Right atrium auricular region (tissue), 2 donors: ENCODE measurements at regions not wholly inside any gene's neighbourhood (a gene's known extent, or its start where the extent isn't known, plus 50 kb on each side); places are given as distances from the start of the nearest gene placed in this dataset.

Experiments
- DNase-seq: peaks from one replicate; pipeline ENCODE4 v3.0.0-alpha.2; 2019; ENCODE audit warnings: low spot score
- H3K27ac ChIP-seq, 2 donors: fragments of 200-600 bp; sonication (generic); 1 replicate in 1 of 2; 2 replicates in 1 of 2; pipeline ENCODE4 v1.5.1; 2016 to 2019
- H3K27me3 ChIP-seq, 2 donors: fragments of 200-600 bp; sonication (generic); one replicate each; pipeline versions ENCODE4 v1.5.1 to v1.6.0; 2017 to 2019
- H3K36me3 ChIP-seq: fragments of 200-600 bp; sonication (generic); one replicate; pipeline ENCODE4 v1.5.1; 2016
- H3K4me1 ChIP-seq, 2 donors: fragments of 200-600 bp; sonication (generic); one replicate each; pipeline versions ENCODE4 v1.5.1 to v1.6.0; 2017 to 2019
- H3K4me3 ChIP-seq, 2 donors: fragments of 200-600 bp; sonication (generic); 1 replicate in 1 of 2; 2 replicates in 1 of 2; pipeline ENCODE4 v1.5.1; 2017 to 2019; ENCODE audit warnings: mild to moderate bottlenecking in 1 of 2, moderate library complexity in 1 of 2
- H3K9me3 ChIP-seq, 2 donors: fragments of 200-600 bp; sonication (generic); one replicate each; pipeline ENCODE4 v1.5.1; 2019
- TF ChIP-seq, protein P1 (sequence below), 2 donors: fragments of 200-600 bp; sonication (generic); IDR thresholded peaks; one replicate each; pipeline ENCODE4 v1.5.1; 2019; ENCODE audit warnings: antibody characterized with exemption in 2 of 2

DNA sequence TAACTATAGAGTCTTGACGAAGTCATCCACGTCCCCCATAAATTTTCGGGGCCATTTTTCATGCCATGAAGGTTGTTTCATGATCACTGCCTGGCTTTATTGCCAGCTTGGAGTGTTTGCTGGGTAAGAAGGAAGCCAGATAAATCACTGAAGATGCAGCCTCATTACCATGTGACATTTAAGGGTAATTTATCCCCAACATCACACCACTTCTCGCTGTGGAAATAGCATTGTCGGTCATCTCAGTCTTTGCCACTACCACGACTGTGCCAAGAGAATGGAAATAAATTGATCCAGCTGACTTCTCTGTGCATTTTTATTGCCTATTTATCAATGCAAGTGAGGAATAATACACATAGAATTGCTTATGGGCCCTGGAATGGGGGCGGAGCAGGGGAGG is 617.9 kb downstream of the AJAP1 start:
- TF ChIP-seq, protein P1, sequence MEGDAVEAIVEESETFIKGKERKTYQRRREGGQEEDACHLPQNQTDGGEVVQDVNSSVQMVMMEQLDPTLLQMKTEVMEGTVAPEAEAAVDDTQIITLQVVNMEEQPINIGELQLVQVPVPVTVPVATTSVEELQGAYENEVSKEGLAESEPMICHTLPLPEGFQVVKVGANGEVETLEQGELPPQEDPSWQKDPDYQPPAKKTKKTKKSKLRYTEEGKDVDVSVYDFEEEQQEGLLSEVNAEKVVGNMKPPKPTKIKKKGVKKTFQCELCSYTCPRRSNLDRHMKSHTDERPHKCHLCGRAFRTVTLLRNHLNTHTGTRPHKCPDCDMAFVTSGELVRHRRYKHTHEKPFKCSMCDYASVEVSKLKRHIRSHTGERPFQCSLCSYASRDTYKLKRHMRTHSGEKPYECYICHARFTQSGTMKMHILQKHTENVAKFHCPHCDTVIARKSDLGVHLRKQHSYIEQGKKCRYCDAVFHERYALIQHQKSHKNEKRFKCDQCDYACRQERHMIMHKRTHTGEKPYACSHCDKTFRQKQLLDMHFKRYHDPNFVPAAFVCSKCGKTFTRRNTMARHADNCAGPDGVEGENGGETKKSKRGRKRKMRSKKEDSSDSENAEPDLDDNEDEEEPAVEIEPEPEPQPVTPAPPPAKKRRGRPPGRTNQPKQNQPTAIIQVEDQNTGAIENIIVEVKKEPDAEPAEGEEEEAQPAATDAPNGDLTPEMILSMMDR (IDR thresholded peaks at IDR 0.05), result no peak

DNA sequence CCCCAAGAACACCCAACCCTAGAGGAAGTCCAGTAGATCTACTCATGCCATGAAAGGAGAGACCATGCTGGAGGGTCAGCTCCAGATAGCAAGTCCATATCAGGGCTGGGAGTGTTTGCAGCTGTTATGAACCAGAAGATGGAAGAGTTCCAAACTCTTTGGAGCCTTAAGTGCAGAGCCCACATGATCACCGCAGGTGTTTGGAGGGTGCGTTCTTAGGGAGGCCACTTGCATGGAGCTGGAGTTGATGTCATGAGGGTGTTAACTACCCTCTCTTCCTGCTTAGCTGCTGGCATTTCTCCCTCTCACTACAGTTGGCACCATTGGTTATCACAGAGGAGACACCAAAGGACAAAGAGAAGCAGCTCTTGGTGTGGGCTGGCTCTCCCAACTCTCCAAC is 616.9 kb downstream of the AJAP1 start:
- Histone ChIP-seq H3K9me3 (no peaks in the 10 kb centered on the region), H3K4me3 (no peak overlapping the region), H3K4me1 (no peaks in the 10 kb centered on the region), H3K27ac (no peak overlapping the region), H3K27me3 (no peaks in the 10 kb centered on the region), H3K36me3 (no peaks in the 10 kb centered on the region)
- TF ChIP-seq, protein P1 (IDR thresholded peaks at IDR 0.05), result no peak
- DNase-seq, result no peak

More for the DNA sequence above, 617.9 kb downstream of the AJAP1 start:
- Histone ChIP-seq H3K9me3 (no peaks in the 10 kb centered on the region), H3K4me1 (no peaks in the 10 kb centered on the region), H3K27me3 (no peaks in the 10 kb centered on the region), H3K4me3 (no peak overlapping the region), H3K36me3 (no peaks in the 10 kb centered on the region), H3K27ac (no peak overlapping the region)
- DNase-seq, result no peak

DNA sequence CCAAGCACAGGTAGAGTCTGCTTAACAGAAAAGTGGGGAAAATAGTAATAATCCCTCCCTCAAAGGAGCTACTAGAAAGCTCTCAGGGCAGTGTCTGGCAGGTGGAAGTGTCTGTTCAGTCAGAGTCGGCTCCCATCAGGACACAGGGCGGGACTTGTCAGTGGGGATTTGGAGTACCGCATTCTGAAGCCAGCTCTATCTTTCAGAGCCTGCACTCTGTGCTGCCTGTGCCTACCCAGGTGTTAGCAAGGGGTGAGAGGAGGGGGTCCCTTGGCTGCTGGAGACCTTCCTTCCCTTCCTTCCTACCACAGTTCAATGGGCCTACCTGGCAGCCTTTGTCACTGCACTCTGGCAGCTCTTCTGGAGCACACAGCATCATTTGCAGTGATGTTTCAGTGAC is 615.5 kb downstream of the AJAP1 start:
- H3K4me3 ChIP-seq, result no peak overlapping the region
- no peaks in the 10 kb centered on the region for H3K9me3 ChIP-seq
- H3K4me1 ChIP-seq, result no peaks in the 10 kb centered on the region
- no peaks in the 10 kb centered on the region for H3K27me3 ChIP-seq
- no peaks in the 10 kb centered on the region for H3K36me3 ChIP-seq
- TF ChIP-seq, protein P1 (IDR thresholded peaks at IDR 0.05), result no peak
- no peak overlapping the region for H3K27ac ChIP-seq
- no peak for DNase-seq

DNA sequence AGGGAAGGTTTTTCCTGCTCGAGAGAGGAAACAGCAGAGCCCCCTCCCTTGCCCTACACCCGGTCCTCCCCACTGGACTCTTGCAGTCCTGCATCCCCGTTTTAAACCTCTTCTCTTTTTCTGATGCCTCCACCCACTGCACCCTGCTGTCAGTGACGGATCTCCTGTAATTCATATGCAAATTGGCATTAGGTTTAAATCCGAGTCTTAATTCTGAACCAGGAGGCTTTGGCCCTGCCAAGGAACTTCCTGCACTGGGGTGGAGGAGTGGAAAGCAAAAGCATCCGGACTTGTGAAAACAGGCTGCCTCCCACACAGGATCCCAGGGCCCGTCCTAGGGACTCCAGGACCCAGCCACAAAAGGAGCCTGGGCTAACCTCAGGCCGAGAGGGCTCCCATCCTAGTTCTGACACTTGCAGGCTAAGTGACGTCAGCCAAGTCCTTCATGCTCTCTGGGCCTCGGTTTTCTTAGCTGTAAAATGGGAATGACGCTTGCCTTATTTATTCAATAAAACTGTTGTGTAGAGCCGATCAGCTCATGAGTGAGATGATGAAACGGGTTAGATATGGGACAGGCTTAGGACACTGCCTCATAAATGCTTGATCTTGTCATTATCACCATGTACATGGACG is 613.3 kb downstream of the AJAP1 start:
- Histone ChIP-seq H3K27ac (no peak overlapping the region), H3K27me3 (no peaks in the 10 kb centered on the region)
- DNase-seq, result no peak

DNA sequence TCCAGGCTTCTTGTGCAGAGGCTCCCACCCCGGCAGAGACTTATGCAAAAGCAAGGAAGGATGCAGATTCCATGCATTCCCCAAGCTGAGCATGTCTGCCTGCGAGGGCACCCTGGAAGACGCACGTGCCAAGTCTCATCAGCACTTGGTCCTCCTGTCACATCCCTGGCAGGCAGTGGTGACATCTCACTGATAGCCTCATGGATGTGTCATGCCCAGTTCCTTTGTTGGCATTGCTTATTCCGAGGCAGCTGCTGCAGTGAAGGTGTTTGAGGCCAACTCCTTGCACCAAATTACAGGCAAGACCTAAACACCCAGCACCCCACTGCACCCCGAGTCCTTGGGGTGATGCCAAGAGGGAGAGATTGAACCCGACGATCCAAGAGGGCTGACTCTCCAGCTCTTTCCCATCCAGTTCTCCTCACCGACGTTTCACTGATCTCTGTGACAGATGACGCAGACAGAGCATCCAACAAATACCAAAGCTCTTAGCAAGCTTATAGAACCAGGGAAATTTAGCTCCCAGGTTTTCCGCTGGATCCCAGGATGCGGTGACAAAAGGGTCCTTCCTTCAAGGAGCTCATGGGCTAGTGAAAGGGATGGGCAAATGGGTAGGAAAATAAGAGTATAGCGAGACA is 611.1 kb downstream of the AJAP1 start:
- TF ChIP-seq, protein P1 (IDR thresholded peaks at IDR 0.05), result no peak
- no peak overlapping the region for H3K4me3 ChIP-seq
- no peak overlapping the region for H3K27ac ChIP-seq
- no peaks in the 10 kb centered on the region for H3K36me3 ChIP-seq
- DNase-seq, result no peak
- H3K9me3 ChIP-seq, result no peaks in the 10 kb centered on the region
- no peaks in the 10 kb centered on the region for H3K27me3 ChIP-seq
- no peaks in the 10 kb centered on the region for H3K4me1 ChIP-seq

More for the DNA sequence above, 613.3 kb downstream of the AJAP1 start:
- TF ChIP-seq, protein P1 (IDR thresholded peaks at IDR 0.05), result no peak
- no peaks in the 10 kb centered on the region for H3K4me1 ChIP-seq
- no peaks in the 10 kb centered on the region for H3K36me3 ChIP-seq
- no peak overlapping the region for H3K4me3 ChIP-seq
- H3K9me3 ChIP-seq, result no peaks in the 10 kb centered on the region
